ENCODE measurements at regions not wholly inside any gene's neighbourhood (a gene's known extent, or its start where the extent isn't known, plus 50 kb on each side); places are given as distances from the start of the nearest gene placed in this dataset.
A peak's percentile ranks its signal among the peaks of the same experiment; 100 is the strongest.

DNA sequence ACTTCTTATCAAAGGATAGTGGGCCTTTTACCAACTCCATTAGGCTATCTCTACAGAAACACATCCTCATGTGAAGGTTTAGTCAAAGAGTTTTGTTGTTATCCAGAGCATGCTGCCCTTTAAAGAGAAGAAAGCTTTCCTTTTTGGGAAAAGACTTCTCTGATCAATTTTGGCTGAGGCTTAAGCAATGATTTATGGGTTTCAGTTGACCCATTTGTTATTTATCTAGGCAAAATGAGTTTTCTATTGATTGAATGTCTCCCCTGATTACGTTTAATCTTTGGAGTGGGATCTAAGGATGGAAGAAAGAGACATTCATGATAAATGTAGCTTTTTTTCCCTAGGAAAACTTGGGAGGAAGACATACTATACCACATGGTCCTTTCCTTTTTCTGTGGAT lies 326.6 kb upstream of the JAG1 start (continued):
- TF ChIP-seq NFIC (IDR thresholded peaks at IDR 0.05; ENCODE audit: borderline replicate concordance) (no peak), RCOR1 (IDR thresholded peaks at IDR 0.05; ENCODE audit: low read length) (no peak), FOXM1 (IDR thresholded peaks at IDR 0.05; ENCODE audit: low read depth) (no peak)

DNA sequence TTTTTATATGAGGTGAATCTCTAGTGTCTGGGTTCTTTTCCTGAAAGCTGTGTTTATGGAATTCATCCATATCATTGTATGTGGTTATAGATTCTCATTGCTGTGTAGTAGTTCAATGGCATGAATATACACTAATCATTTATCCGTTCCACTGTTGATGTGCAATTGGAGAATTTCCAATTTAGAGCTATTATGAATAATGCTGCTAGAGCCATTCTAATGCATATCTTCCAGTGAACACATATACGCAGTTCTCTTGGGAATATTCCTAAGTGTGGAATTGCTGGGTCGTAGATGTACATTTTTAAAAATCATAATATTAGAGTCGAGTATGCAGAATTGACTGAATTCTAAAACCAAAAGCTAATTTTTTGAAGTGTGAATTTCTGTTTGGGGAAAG lies 327.5 kb upstream of the JAG1 start:
- H3K9me3 ChIP-seq, result no peaks in the 10 kb centered on the region
- peak overlapping the region; percentile 43; the same call in 1 of the 2 replicates for H2AFZ ChIP-seq (ENCODE audit: low read depth)
- POLR2A ChIA-PET, result no interaction called here
- peaks cover 12% of the 10 kb centered on the region for H3F3A ChIP-seq (replicated peaks; ENCODE audit: insufficient read depth)
- no peaks in the 10 kb centered on the region for H3K79me2 ChIP-seq (ENCODE audit: insufficient read depth)
- DNase-seq, result no peak
- WGBS (ENCODE audit: low lambda C conversion rate), result 61% methylated on average over 4 of the region's 4 CpGs
- no peaks in the 10 kb centered on the region for H3K27me3 ChIP-seq (ENCODE audit: insufficient read depth)
- no peak overlapping the region for H3K4me3 ChIP-seq (ENCODE audit: low read depth in 2 of 2, low read length in 1 of 2)
- no peak for TF ChIP-seq POLR2AphosphoS5 (IDR thresholded peaks at IDR 0.05; ENCODE audit: low read depth, low read length)
- CTCF ChIA-PET, result interaction anchor here (1.2 kb wide), 1 partner anchor 17 kb away, joined by 3 read pairs; no protein-coding TSS in a partner anchor
- H4K20me1 ChIP-seq (ENCODE audit: insufficient read depth), result no peaks in the 10 kb centered on the region
- H3K36me3 ChIP-seq (replicated peaks in 1 of 2; ENCODE audit: control insufficient read depth in 1 of 2, insufficient read depth in 2 of 2, low read length in 1 of 2), result no peaks in the 10 kb centered on the region
- H3K27ac ChIP-seq (ENCODE audit: low read depth in 2 of 2, low read length in 1 of 2), result peak overlapping the region in 1 of 2 experiments; percentile 74; a peak in 2 of 4 replicates
- H3K9me2 ChIP-seq, result no peaks in the 10 kb centered on the region
- H3K9ac ChIP-seq, result peak overlapping the region; percentile 12; the same call in 1 of the 2 replicates
- peak overlapping the region; percentile 23; the same call in 1 of the 2 replicates for H3K4me2 ChIP-seq
- H3K4me1 ChIP-seq (ENCODE audit: control insufficient read depth in 1 of 2, insufficient read depth in 2 of 2, low read depth in 1 of 2, low read length in 1 of 2), result peaks cover 0 to 13% of the 10 kb centered on the region in 2 experiments; a peak in 1 of 4 replicates

- no peaks in the 10 kb centered on the region for H3K9me3 ChIP-seq
- no peaks in the 10 kb centered on the region for H3K9me2 ChIP-seq
- H3K4me2 ChIP-seq, result peak overlapping the region; percentile 23; the same call in 1 of the 2 replicates
- DNase-seq, result no peak
- H3K27me3 ChIP-seq (ENCODE audit: insufficient read depth), result no peaks in the 10 kb centered on the region
- peak overlapping the region; percentile 43 for H2AFZ ChIP-seq (ENCODE audit: low read depth)
- peak overlapping the region in 1 of 2 experiments; percentile 74; a peak in 3 of 4 replicates for H3K27ac ChIP-seq (ENCODE audit: low read depth in 2 of 2, low read length in 1 of 2)
- CTCF ChIA-PET, result no interaction called here
- H4K20me1 ChIP-seq (ENCODE audit: insufficient read depth), result no peaks in the 10 kb centered on the region
- peaks cover 12% of the 10 kb centered on the region for H3F3A ChIP-seq (replicated peaks; ENCODE audit: insufficient read depth)
- peak overlapping the region; percentile 12; the same call in 1 of the 2 replicates for H3K9ac ChIP-seq
- H3K4me3 ChIP-seq (ENCODE audit: low read depth in 2 of 2, low read length in 1 of 2), result no peak overlapping the region
- H3K4me1 ChIP-seq (ENCODE audit: control insufficient read depth in 1 of 2, insufficient read depth in 2 of 2, low read depth in 1 of 2, low read length in 1 of 2), result peaks cover 0 to 13% of the 10 kb centered on the region in 2 experiments; a peak in 1 of 4 replicates
- POLR2A ChIA-PET, result no interaction called here
- no peaks in the 10 kb centered on the region for H3K36me3 ChIP-seq (replicated peaks in 1 of 2; ENCODE audit: control insufficient read depth in 1 of 2, insufficient read depth in 2 of 2, low read length in 1 of 2)
- H3K79me2 ChIP-seq (ENCODE audit: insufficient read depth), result no peaks in the 10 kb centered on the region
- WGBS (ENCODE audit: low lambda C conversion rate), result 20% methylated on average over 12 of the region's 12 CpGs
- 0 out of 2 replicates have a peak, but pooled peaks have one; percentile 33 for TF ChIP-seq ELF1 (IDR thresholded peaks at IDR 0.05)
- TF ChIP-seq, protein P1, sequence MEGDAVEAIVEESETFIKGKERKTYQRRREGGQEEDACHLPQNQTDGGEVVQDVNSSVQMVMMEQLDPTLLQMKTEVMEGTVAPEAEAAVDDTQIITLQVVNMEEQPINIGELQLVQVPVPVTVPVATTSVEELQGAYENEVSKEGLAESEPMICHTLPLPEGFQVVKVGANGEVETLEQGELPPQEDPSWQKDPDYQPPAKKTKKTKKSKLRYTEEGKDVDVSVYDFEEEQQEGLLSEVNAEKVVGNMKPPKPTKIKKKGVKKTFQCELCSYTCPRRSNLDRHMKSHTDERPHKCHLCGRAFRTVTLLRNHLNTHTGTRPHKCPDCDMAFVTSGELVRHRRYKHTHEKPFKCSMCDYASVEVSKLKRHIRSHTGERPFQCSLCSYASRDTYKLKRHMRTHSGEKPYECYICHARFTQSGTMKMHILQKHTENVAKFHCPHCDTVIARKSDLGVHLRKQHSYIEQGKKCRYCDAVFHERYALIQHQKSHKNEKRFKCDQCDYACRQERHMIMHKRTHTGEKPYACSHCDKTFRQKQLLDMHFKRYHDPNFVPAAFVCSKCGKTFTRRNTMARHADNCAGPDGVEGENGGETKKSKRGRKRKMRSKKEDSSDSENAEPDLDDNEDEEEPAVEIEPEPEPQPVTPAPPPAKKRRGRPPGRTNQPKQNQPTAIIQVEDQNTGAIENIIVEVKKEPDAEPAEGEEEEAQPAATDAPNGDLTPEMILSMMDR (IDR thresholded peaks at IDR 0.05), result no peak
- TF ChIP-seq JUND (IDR thresholded peaks at IDR 0.05), result peak; percentile 88
- TF ChIP-seq SIN3A (IDR thresholded peaks at IDR 0.05; ENCODE audit: borderline replicate concordance, low read depth, low read length), result no peak
- TF ChIP-seq REST (IDR thresholded peaks at IDR 0.05; ENCODE audit: low read depth, low read length), result 0 out of 2 replicates have a peak, but pooled peaks have one; percentile 25
- TF ChIP-seq MXI1 (IDR thresholded peaks at IDR 0.05; ENCODE audit: low read depth, low read length), result no peak
- peak in 1 of 2 experiments; percentile 84; a peak in 2 of 4 replicates for TF ChIP-seq EP300 (IDR thresholded peaks at IDR 0.05; ENCODE audit: borderline replicate concordance in 1 of 2, low read depth in 1 of 2, low read length in 1 of 2)
- TF ChIP-seq, protein P2, sequence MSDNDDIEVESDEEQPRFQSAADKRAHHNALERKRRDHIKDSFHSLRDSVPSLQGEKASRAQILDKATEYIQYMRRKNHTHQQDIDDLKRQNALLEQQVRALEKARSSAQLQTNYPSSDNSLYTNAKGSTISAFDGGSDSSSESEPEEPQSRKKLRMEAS (IDR thresholded peaks at IDR 0.05; ENCODE audit: low read depth), result peak; percentile 42; the same call in 1 of the 2 replicates
- no peak for TF ChIP-seq GATA2 (CRISPR knock-in tag; IDR thresholded peaks at IDR 0.05)
- no peak for TF ChIP-seq EZH2phosphoT487 (IDR thresholded peaks at IDR 0.05; ENCODE audit: borderline replicate concordance, low read depth)
- TF ChIP-seq TEAD4 (IDR thresholded peaks at IDR 0.05; ENCODE audit: borderline replicate concordance, insufficient read depth), result 0 out of 2 replicates have a peak, but pooled peaks have one; percentile 51
- no peak for TF ChIP-seq RXRA (IDR thresholded peaks at IDR 0.05; ENCODE audit: borderline replicate concordance, low read depth)
- TF ChIP-seq MEF2A (IDR thresholded peaks at IDR 0.05; ENCODE audit: borderline replicate concordance, low read depth), result no peak; the same call in 1 of the 2 replicates
- TF ChIP-seq FOXM1 (IDR thresholded peaks at IDR 0.05; ENCODE audit: low read depth), result no peak
- TF ChIP-seq, protein P3, sequence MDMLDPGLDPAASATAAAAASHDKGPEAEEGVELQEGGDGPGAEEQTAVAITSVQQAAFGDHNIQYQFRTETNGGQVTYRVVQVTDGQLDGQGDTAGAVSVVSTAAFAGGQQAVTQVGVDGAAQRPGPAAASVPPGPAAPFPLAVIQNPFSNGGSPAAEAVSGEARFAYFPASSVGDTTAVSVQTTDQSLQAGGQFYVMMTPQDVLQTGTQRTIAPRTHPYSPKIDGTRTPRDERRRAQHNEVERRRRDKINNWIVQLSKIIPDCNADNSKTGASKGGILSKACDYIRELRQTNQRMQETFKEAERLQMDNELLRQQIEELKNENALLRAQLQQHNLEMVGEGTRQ (IDR thresholded peaks at IDR 0.05; ENCODE audit: borderline replicate concordance, low read depth, low read length), result no peak
Observed at GRCh38 chr20:11001764-11002540, 328.2 kb upstream of the JAG1 start.
